ENCODE measurements at regions not wholly inside any gene's neighbourhood (a gene's known extent, or its start where the extent isn't known, plus 50 kb on each side); places are given as distances from the start of the nearest gene placed in this dataset.
"Not testable (repeated sequence)": the region's sequence is repeated elsewhere in the genome, so short reads cannot be mapped to it uniquely, and the experiment has no call there.

DNA sequence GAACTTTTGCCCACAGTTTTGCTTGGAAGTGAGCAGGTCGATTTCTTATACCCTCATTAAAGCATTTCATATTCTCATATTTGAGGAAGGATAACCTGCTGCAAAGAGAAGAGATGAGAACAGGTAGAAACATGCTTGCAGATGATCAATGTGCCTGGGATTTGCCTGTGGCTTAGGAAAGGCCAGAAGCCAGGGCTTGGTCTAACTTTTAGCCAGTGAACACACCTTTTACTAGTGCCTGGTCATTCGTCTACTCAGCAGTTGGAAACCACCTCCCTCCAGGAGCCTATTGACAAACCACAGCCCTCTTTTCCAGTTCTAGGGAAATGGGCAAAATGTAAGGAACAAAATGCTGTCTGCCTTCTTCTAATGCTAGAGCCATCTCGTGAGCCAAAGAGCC is 518.3 kb downstream of the ADRA2A start:
- no peak for DNase-seq (ENCODE audit: low spot score)

DNA sequence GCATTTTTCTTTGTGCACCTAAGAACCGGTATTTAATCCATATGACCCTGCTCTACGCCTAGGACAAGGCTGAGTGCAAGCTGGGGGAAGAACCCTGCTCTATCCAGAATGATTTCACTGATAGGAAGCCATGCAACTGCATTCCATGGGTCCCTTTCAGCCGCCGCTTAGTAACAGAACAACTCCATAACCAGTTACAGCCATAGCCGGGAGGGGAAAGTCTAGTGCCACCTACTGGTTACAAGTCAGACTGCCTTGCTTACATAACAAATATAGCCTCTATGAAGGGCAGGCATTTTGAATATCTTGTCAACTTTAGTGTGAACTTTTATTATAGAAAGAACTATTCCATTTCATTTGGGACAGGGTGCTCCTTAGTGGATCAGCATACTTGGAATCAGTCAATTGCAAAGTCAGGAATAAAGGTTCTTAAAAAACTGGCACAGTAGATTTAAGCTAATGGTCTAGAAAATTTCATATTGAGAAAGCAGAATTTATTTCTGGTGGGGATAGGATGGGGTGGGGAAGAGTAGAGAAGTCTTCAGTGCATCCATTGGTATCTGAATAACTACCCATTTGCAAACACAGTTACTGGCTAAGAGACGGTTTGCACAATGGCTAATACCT is 521.7 kb downstream of the ADRA2A start:
- DNase-seq (ENCODE audit: low spot score) = peak; percentile 50

GRCh38 chr10:111599943-111600342 is 523.1 kb downstream of the ADRA2A start:
- no peak for DNase-seq (ENCODE audit: low spot score)

DNA sequence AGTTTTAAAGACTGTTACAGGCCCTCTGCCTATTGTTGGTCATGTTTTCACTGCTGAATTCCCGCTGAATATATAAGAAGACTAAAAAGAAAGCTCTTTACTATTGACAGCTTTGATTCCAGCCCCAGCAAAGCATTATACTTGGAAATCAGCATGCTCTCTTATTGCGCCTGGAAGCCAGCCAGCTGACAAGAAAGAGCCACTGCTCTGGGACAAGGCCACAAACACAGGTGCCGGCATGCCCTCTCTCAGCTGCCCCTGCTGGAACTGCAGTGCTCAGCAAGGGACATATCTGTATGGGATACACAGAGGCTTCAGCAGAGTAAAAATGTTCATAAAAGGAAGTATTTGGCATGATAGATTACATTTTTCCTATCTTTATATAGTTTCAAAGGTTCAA is 523.9 kb downstream of the ADRA2A start:
- DNase-seq (ENCODE audit: low spot score) = no peak

GRCh38 chr10:111612273-111612672 is 535.4 kb downstream of the ADRA2A start:
- no peak for DNase-seq (ENCODE audit: low spot score)

DNA sequence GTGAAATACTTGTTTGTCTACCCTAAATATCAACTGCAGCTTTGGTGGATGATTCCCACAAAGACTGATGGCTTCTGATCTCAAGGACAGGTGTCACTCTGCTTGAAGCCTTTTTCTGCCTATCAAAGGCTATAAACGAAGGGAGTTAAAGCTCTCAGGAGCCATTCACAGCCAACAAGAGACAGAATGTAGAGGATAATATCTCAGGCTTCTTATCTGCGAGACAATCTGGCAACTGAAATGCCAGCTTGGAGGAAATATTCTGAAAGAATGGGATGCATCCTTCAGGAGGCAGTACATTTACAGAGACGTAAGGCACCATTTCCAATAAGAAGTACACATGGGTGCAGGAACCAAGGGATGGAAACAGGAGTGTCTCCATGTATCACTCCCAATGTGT is 549.4 kb downstream of the GPAM start:
- DNase-seq (ENCODE audit: low spot score) = no peak

GRCh38 chr10:111646021-111646420 is 537.5 kb downstream of the GPAM start:
- DNase-seq (ENCODE audit: low spot score) = no peak

DNA sequence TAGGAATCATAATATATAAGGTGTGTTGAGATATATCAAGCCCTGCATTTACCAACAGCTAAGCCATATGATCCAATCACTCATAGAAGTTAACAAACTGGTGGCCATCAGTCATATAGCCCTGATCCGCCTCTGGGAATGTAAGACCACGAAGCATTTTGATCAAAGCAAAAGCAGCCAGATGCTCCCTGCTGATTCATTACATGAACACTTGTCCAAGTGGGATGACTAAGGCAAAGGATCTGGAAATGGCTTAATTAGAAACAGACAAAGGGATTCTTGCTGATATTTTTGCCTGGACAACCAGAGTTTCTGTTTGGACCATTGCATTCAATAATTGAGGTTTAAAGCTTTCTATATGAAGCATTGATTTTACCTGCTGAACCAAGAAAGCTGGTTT is 535.5 kb downstream of the GPAM start:
- DNase-seq (ENCODE audit: low spot score) = no peak

GRCh38 chr10:111649080-111649479 is 534.5 kb downstream of the GPAM start:
- DNase-seq (ENCODE audit: low spot score) = not testable (repeated sequence)

GRCh38 chr10:111650088-111650487 is 533.5 kb downstream of the GPAM start:
- peak; percentile 0 for DNase-seq (ENCODE audit: low spot score)

DNA sequence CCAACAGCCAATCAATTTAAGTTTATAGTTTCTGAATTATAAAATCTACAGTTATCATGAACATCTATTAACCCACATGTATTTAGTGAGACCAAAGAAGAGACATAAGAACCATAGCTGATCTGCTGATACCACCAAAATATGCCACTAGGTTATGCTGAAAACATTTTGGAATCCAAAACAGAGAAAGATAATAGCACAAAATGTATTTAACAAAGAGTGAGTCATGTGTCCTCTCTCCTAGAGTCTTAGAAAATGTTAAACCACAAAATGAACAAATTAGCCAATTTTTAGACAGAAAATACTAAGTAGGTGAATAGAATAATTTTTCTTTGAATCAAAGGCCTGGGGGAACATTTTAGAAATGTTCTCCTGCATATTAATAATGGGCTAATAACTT is 527.5 kb downstream of the GPAM start:
- DNase-seq (ENCODE audit: low spot score) = no peak

DNA sequence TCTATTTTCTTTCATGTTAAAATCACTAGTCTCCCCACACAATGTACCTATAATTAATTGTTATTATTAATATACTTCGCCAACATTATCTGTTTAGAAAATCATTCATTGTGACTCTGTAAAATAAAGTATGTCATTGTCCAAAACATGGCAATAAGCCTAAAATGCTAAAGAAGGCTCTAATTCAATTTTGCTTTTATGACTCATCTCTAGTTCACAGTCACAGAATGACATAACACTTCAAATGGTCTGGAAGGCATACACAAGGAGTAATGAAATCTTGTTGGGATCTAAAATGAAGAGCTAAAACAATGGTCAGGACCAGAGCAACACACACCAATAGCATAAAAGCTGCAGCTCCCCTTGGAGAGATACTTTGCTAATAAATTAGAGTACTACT is 505.8 kb downstream of the GPAM start:
- no peak for DNase-seq (ENCODE audit: low spot score)

DNA sequence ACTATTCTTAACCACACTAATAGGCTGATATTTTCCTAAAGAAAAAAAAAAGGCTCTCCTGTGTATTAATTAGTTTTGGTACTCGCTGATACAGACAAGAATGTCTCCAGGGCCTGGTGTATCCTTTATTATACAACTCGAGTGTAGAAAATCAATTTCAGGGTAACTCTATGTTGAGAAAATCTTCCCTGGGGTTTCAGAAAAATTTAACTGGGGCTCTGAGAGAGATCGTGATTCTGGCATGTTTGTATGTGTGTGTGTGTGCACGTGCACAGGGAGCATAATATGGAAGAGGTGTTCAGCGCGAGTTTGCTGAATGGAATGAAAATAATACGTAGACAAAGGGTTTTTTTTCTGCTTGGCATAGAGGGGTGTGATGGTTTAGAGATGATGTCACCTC is 496.8 kb downstream of the GPAM start:
- no peak for DNase-seq (ENCODE audit: low spot score)

- no peak for DNase-seq (ENCODE audit: low spot score)
Observed at GRCh38 chr10:111698711-111699110, 484.9 kb downstream of the GPAM start.

DNA sequence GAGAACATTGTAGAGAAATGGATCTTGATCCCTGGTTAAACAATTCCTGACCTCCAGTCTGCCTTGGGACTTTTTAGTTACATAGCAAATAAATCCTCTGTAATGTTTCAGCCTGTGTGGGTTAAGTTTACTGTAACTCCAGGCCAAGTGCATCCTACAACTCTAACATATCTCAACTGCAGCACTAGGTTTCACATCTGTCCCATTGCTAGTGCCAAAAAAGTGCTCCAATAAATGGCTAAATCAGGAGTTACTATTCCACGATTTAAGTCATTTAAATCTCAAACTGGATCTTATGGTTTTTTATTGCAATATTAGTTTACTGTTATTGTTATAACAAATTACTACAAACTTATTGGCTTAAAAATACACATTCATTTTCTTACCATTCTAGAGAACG is 479.6 kb downstream of the GPAM start:
- DNase-seq (ENCODE audit: low spot score) = no peak

DNA sequence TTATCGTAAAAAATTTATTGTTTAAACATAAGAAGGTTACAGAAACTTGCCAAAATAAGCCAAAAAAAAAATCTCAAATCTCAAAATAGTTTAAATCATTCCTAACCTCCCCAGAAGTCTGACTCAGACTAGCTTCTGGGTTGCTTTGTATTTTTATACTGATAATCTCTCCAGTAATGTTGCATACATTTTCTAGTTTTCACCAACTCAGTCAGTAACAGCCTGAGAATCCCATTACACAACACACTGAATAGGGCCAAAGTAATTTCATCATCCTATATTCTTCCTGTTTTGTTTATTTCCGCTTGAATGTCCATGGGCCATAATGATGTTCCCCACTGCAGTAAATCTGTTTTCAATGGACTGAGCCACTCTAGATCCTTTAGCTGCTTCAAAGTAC is 478.5 kb downstream of the GPAM start:
- no peak for DNase-seq (ENCODE audit: low spot score)

- DNase-seq (ENCODE audit: low spot score) = no peak
Observed at GRCh38 chr10:111706331-111706730, 477.2 kb downstream of the GPAM start.

DNA sequence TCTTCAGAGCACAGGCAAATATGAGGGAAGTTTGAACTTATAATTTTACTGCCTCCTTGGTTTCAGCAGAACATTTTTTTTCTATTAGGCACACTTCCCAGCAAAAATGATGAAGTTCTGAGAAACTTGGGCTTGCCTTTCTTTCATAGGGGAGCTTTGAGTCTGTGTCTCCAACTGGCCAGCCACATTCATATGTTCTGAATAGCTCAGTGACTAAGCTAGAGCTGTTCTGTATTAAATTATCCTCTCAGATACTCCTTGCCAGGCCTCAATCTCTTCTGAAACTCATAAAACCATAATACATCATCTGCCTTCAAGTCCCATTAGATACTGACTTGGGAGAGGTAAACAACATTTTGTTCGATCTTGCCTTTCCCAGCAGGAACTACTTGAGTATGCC is 476.5 kb downstream of the GPAM start:
- DNase-seq (ENCODE audit: low spot score) = no peak

GRCh38 chr10:111709603-111710002 is 474.0 kb downstream of the GPAM start:
- no peak for DNase-seq (ENCODE audit: low spot score)

DNA sequence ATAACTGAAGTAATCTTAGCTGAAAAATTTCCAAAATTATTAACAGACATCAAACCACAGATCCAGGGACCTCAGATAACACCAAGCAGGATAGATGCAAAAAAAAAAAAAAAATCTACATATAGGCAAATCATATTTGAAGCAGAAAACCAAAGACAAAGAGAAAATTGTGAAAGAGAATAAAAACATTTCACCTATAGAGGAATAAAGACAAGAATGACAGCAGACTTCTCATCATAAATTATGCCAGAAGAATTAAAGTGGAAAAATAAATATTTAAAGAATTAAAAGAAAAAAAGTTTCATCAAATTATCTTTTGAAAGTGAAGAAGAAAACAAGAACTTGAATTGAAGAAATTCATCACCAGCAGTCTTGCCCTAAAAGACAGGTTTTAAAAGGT is 467.5 kb downstream of the GPAM start:
- no peak for DNase-seq (ENCODE audit: low spot score)

- DNase-seq (ENCODE audit: low spot score) = no peak
Observed at GRCh38 chr10:111724121-111724520, 459.4 kb downstream of the GPAM start.

GRCh38 chr10:111725050-111725449 is 458.5 kb downstream of the GPAM start:
- no peak for DNase-seq (ENCODE audit: low spot score)

GRCh38 chr10:111732166-111732785 is 451.3 kb downstream of the GPAM start:
- DNase-seq (ENCODE audit: low spot score) = no peak

DNA sequence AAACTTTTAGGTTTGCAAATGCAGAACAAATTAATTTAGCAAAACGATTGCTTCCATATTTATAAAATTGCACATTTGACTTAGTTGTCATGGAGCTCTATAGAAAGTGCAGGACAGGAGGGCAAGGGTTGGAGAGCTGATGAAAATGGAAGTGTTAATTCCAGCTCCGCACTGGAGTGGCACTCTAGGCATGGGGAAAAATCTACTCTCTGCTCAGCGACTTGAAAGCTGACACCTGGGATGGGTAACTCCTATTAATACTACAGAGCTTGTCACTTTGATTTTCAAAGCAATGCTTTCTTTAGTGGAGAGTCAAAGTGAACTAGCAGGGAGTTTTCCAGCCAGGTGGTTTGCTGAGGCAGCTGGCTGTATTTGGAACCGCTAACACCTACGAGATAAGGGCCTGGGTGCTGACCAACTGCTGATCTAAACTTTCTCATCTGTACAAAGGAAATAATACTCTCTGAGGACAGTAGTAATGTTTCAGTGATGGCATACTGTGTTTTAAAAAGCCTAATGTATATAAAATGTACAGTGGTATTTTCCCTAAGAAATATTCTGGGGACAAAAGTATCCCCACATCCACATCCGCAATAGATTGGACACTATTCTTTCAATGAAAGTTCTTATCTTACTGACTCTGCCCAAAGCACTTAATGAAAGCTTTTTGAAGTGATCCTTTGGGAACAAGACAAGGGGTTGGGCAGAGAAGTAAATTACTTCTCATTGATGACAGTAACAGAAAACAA is 444.3 kb downstream of the GPAM start:
- no peak for DNase-seq (ENCODE audit: low spot score)

Measured in activated CD4-positive, alpha-beta T cell treated with anti-CD3 and anti-CD28 coated beads, Interleukin-2, Interleukin-4, amounts not matched to agents 100 ng/mL and 50 ng/mL, durations not matched to agents 16 hours and 8 hours (primary cell).